IPS-20b (cell line): ENCODE measurements at regions not wholly inside any gene's neighbourhood (a gene's known extent, or its start where the extent isn't known, plus 50 kb on each side); places are given as distances from the start of the nearest gene placed in this dataset.
"Not testable (repeated sequence)": the region's sequence is repeated elsewhere in the genome, so short reads cannot be mapped to it uniquely, and the experiment has no call there.

Experiments used
- H3K27ac ChIP-seq: one replicate; pipeline ENCODE4 v1.5.1; 2013; ENCODE audit warnings: low read length
- H3K27me3 ChIP-seq: 2 replicates; pipeline ENCODE4 v1.6.1; 2013; ENCODE audit warnings: mild to moderate bottlenecking, low read length, inconsistent platforms; ENCODE audit not compliant: insufficient read depth
- H3K36me3 ChIP-seq: 2 replicates; pipeline ENCODE4 v1.6.1; 2013; ENCODE audit warnings: low read depth, mild to moderate bottlenecking, inconsistent platforms, low read length, moderate library complexity; ENCODE audit not compliant: insufficient read depth
- H3K4me1 ChIP-seq: 2 replicates; pipeline ENCODE4 v1.6.1; 2013; ENCODE audit warnings: mild to moderate bottlenecking, control low read depth, inconsistent platforms, low read length, moderate library complexity; ENCODE audit not compliant: insufficient read depth
- H3K4me3 ChIP-seq: 2 replicates; pipeline ENCODE4 v1.5.1; 2013; ENCODE audit warnings: mild to moderate bottlenecking, low read length, inconsistent platforms
- H3K9ac ChIP-seq: 2 replicates; pipeline ENCODE4 v1.6.1; 2013; ENCODE audit warnings: low read depth, mild to moderate bottlenecking, inconsistent platforms, low read length, moderate library complexity
- H3K9me3 ChIP-seq: 2 replicates; pipeline ENCODE4 v1.6.1; 2013; ENCODE audit warnings: mild to moderate bottlenecking, low read depth, low read length, inconsistent platforms; ENCODE audit not compliant: insufficient read depth

GRCh38 chr3:168951368-168951767, 712.1 kb downstream of the MECOM start:
- H3K36me3 ChIP-seq: no peaks in the 10 kb centered on the region
- H3K27ac ChIP-seq: no peak overlapping the region
- H3K27me3 ChIP-seq: no peaks in the 10 kb centered on the region
- no peak overlapping the region for H3K9ac ChIP-seq
- H3K4me1 ChIP-seq: peaks cover 2% of the 10 kb centered on the region; the same call in 1 of the 2 replicates
- 0 out of 2 replicates have a peak, but pooled peaks cover 3% of the 10 kb centered on the region for H3K9me3 ChIP-seq
- H3K4me3 ChIP-seq: no peak overlapping the region

- Histone ChIP-seq H3K36me3 (no peaks in the 10 kb centered on the region), H3K9ac (no peak overlapping the region), H3K27ac (no peak overlapping the region), H3K9me3 (0 out of 2 replicates have a peak, but pooled peaks cover 3% of the 10 kb centered on the region), H3K4me1 (peaks cover 2% of the 10 kb centered on the region; the same call in 1 of the 2 replicates), H3K27me3 (no peaks in the 10 kb centered on the region), H3K4me3 (no peak overlapping the region)
Measured at GRCh38 chr3:168950622-168951021, 712.9 kb downstream of the MECOM start.

- H3K4me1 ChIP-seq: peaks cover 13% of the 10 kb centered on the region; the same call in 1 of the 2 replicates
- no peaks in the 10 kb centered on the region for H3K36me3 ChIP-seq
- H3K9me3 ChIP-seq: 0 out of 2 replicates have a peak, but pooled peaks cover 6% of the 10 kb centered on the region
- H3K9ac ChIP-seq: no peak overlapping the region
- H3K27me3 ChIP-seq: no peaks in the 10 kb centered on the region
- H3K27ac ChIP-seq: no peak overlapping the region
- 0 out of 2 replicates have a peak overlapping the region, but pooled peaks have one; percentile 8 for H3K4me3 ChIP-seq
Measured at GRCh38 chr3:168939651-168940238, 723.8 kb downstream of the MECOM start.

- H3K9ac ChIP-seq: no peak overlapping the region
- H3K36me3 ChIP-seq: no peaks in the 10 kb centered on the region
- no peak overlapping the region for H3K4me3 ChIP-seq
- H3K27ac ChIP-seq: no peak overlapping the region
- no peaks in the 10 kb centered on the region for H3K27me3 ChIP-seq
- H3K4me1 ChIP-seq: no peaks in the 10 kb centered on the region
- H3K9me3 ChIP-seq: peaks cover 6% of the 10 kb centered on the region
Measured at GRCh38 chr3:168933614-168934013, 729.9 kb downstream of the MECOM start.

- not testable (repeated sequence) for H3K4me3 ChIP-seq, H3K36me3 ChIP-seq, H3K9ac ChIP-seq, H3K27me3 ChIP-seq, H3K9me3 ChIP-seq, H3K4me1 ChIP-seq, H3K27ac ChIP-seq
Measured at GRCh38 chr3:168929997-168930396, 733.5 kb downstream of the MECOM start.

GRCh38 chr3:168926426-168926825, 737.1 kb downstream of the MECOM start:
- H3K36me3 ChIP-seq: no peaks in the 10 kb centered on the region
- no peaks in the 10 kb centered on the region for H3K9me3 ChIP-seq
- H3K4me3 ChIP-seq: no peak overlapping the region
- peaks cover 5% of the 10 kb centered on the region; the same call in 1 of the 2 replicates for H3K4me1 ChIP-seq
- H3K9ac ChIP-seq: no peak overlapping the region
- no peak overlapping the region for H3K27ac ChIP-seq
- H3K27me3 ChIP-seq: no peaks in the 10 kb centered on the region

- H3K4me1 ChIP-seq: peaks cover 5% of the 10 kb centered on the region; the same call in 1 of the 2 replicates
- H3K36me3 ChIP-seq: no peaks in the 10 kb centered on the region
- no peaks in the 10 kb centered on the region for H3K27me3 ChIP-seq
- no peak overlapping the region for H3K4me3 ChIP-seq
- H3K27ac ChIP-seq: no peak overlapping the region
- no peaks in the 10 kb centered on the region for H3K9me3 ChIP-seq
- H3K9ac ChIP-seq: no peak overlapping the region
Measured at GRCh38 chr3:168925568-168925967, 737.9 kb downstream of the MECOM start.

- no peaks in the 10 kb centered on the region for H3K9me3 ChIP-seq
- H3K4me1 ChIP-seq: no peaks in the 10 kb centered on the region
- H3K36me3 ChIP-seq: no peaks in the 10 kb centered on the region
- no peak overlapping the region for H3K27ac ChIP-seq
- H3K27me3 ChIP-seq: no peaks in the 10 kb centered on the region
- H3K9ac ChIP-seq: no peak overlapping the region
- H3K4me3 ChIP-seq: no peak overlapping the region
Measured at GRCh38 chr3:168914662-168915061, 748.9 kb downstream of the MECOM start.

GRCh38 chr3:168909260-168909659, 754.3 kb downstream of the MECOM start:
- H3K4me3 ChIP-seq: no peak overlapping the region
- no peaks in the 10 kb centered on the region for H3K9me3 ChIP-seq
- no peaks in the 10 kb centered on the region for H3K36me3 ChIP-seq
- no peaks in the 10 kb centered on the region for H3K4me1 ChIP-seq
- H3K27ac ChIP-seq: no peak overlapping the region
- H3K9ac ChIP-seq: no peak overlapping the region
- no peaks in the 10 kb centered on the region for H3K27me3 ChIP-seq

- H3K9me3 ChIP-seq: peaks cover 12% of the 10 kb centered on the region; the same call in 1 of the 2 replicates
- no peak overlapping the region for H3K27ac ChIP-seq
- no peaks in the 10 kb centered on the region for H3K36me3 ChIP-seq
Measured at GRCh38 chr3:168895419-168895818, 768.1 kb downstream of the MECOM start.

GRCh38 chr3:168894214-168894613, 769.3 kb downstream of the MECOM start:
- Histone ChIP-seq H3K9me3 (peaks cover 12% of the 10 kb centered on the region; the same call in 1 of the 2 replicates), H3K27ac (no peak overlapping the region), H3K4me3 (no peak overlapping the region), H3K9ac (no peak overlapping the region), H3K36me3 (no peaks in the 10 kb centered on the region), H3K27me3 (no peaks in the 10 kb centered on the region), H3K4me1 (no peaks in the 10 kb centered on the region)

More at GRCh38 chr3:168895419-168895818, 768.1 kb downstream of the MECOM start:
- no peaks in the 10 kb centered on the region for H3K4me1 ChIP-seq
- H3K27me3 ChIP-seq: no peaks in the 10 kb centered on the region
- H3K4me3 ChIP-seq: no peak overlapping the region
- H3K9ac ChIP-seq: no peak overlapping the region

- Histone ChIP-seq H3K27me3 (no peaks in the 10 kb centered on the region), H3K27ac (no peak overlapping the region), H3K4me3 (no peak overlapping the region), H3K9ac (no peak overlapping the region), H3K36me3 (no peaks in the 10 kb centered on the region), H3K9me3 (0 out of 2 replicates have a peak, but pooled peaks cover 2% of the 10 kb centered on the region), H3K4me1 (no peaks in the 10 kb centered on the region)
Measured at GRCh38 chr3:168889666-168890065, 773.8 kb downstream of the MECOM start.
